K562 (cell line): ENCODE measurements at regions not wholly inside any gene's neighbourhood (a gene's known extent, or its start where the extent isn't known, plus 50 kb on each side); places are given as distances from the start of the nearest gene placed in this dataset.

Experiments
- ATAC-seq: fragments of 200-7000 bp; cut with Tn5 transposase; 3 replicates; pipeline ENCODE4 v1.9.1; 2020; ENCODE audit warnings: moderate library complexity
- BruUV-seq: library from RNA; stranded (reverse); fragments of 400-500 nt; replicated peaks from 2 replicates; lab custom pipeline; 2021; lab: Mats Ljungman, UMichigan
- CTCF ChIA-PET: fragments of 300-600 bp; formaldehyde crosslinking; extraction: SDS; loops from one replicate; lab custom pipeline; 2021; ENCODE audit warnings: low intra/inter-chr PET ratio; lab: Yijun Ruan, JAX
- POLR2A ChIA-PET: fragments of 300-600, 350-650 bp; sonication (Branson Sonifier 250); formaldehyde crosslinking; extraction: SDS; loops from one replicate; lab custom pipeline; 2021; ENCODE audit warnings: antibody characterized with exemption, inconsistent platforms; lab: Yijun Ruan, JAX
- DNase-seq, 4 experiments: peaks; one replicate each; pipeline versions ENCODE4 v3.0.0 to v3.0.0-alpha.2; 2011 to 2018; ENCODE audit warnings: low spot score in 3 of 4, mixed read lengths in 3 of 4; ENCODE audit errors: extremely low read depth in 1 of 4
- FAIRE-seq: peaks from 2 replicates; lab custom pipeline; 2011; peaks lifted over from hg19 to GRCh38; lab: Jason Lieb, UNC
- H2AFZ ChIP-seq: 2 replicates; pipeline ENCODE4 v1.6.0; 2011; ENCODE audit warnings: low read depth, low read length, control low read depth, inconsistent platforms
- H3K27ac ChIP-seq: fragments of 200-600 bp; 3 replicates; pipeline ENCODE4 v1.8.0; 2011; ENCODE audit warnings: low read depth, mild to moderate bottlenecking, control low read depth, inconsistent platforms, low read length, moderate library complexity, mixed read lengths; ENCODE audit errors: extremely low read depth
- H3K27me3 ChIP-seq, 2 experiments: fragments of 300-600 bp in 1 of 2; 2 replicates in 1 of 2; 3 replicates in 1 of 2; pipeline versions ENCODE4 v1.6.0 to v1.8.0; 2011; ENCODE audit warnings: inconsistent platforms in 2 of 2, low read length in 2 of 2, mild to moderate bottlenecking in 1 of 2, mixed read lengths in 1 of 2, moderate library complexity in 1 of 2; ENCODE audit not compliant: control insufficient read depth in 2 of 2, insufficient read depth in 2 of 2
- H3K36me3 ChIP-seq: fragments of 300-600 bp; 3 replicates; pipeline ENCODE4 v1.8.0; 2011; ENCODE audit warnings: mild to moderate bottlenecking, low read length, inconsistent platforms; ENCODE audit not compliant: control insufficient read depth, insufficient read depth
- H3K4me1 ChIP-seq, 2 experiments: fragments of 200-600 bp in 1 of 2; replicated peaks in 1 of 2; 2 replicates in 1 of 2; 3 replicates in 1 of 2; pipeline versions ENCODE4 v1.5.1 to v1.8.0; 2011; ENCODE audit warnings: inconsistent platforms in 2 of 2, low read length in 2 of 2, mild to moderate bottlenecking in 1 of 2, mixed read lengths in 1 of 2, moderate library complexity in 1 of 2; ENCODE audit not compliant: control insufficient read depth in 2 of 2, insufficient read depth in 2 of 2
- H3K4me2 ChIP-seq: 2 replicates; pipeline ENCODE4 v1.6.1; 2011; ENCODE audit warnings: low read length, control low read depth, inconsistent platforms, mixed read lengths; ENCODE audit not compliant: insufficient read depth
- H3K4me3 ChIP-seq: fragments of 200-600 bp; sonication (generic), shearing (Covaris generic); 2 replicates; pipeline ENCODE4 v1.5.1; 2016; ENCODE audit warnings: control low read depth, inconsistent platforms
- H3K79me2 ChIP-seq: fragments of 200-600 bp; 3 replicates; pipeline ENCODE4 v1.8.0; 2011; ENCODE audit warnings: low read length, inconsistent platforms; ENCODE audit not compliant: control insufficient read depth, insufficient read depth
- H3K9ac ChIP-seq, 2 experiments: 2 replicates each; pipeline versions ENCODE4 v1.6.0 to v1.6.1; 2011; ENCODE audit warnings: low read depth in 2 of 2, low read length in 2 of 2, control low read depth in 1 of 2, inconsistent platforms in 1 of 2, mild to moderate bottlenecking in 1 of 2, mixed read lengths in 1 of 2; ENCODE audit not compliant: insufficient read depth in 1 of 2
- H3K9me1 ChIP-seq: one replicate; pipeline ENCODE4 v1.6.0; 2011; ENCODE audit warnings: inconsistent platforms, mild to moderate bottlenecking, low read length, moderate library complexity; ENCODE audit not compliant: control insufficient read depth, insufficient read depth
- H3K9me3 ChIP-seq: replicated peaks from 2 replicates; pipeline ENCODE4 v1.5.1; 2011; ENCODE audit warnings: low read depth, low read length, inconsistent platforms; ENCODE audit not compliant: control insufficient read depth, insufficient read depth
- H4K20me1 ChIP-seq: replicated peaks from 2 replicates; pipeline ENCODE4 v1.6.1; 2011; ENCODE audit warnings: low read length, inconsistent platforms, mixed read lengths; ENCODE audit not compliant: control insufficient read depth, insufficient read depth
- BCLAF1 ChIP-seq, 2 experiments: fragments of 450-650 bp in 1 of 2; IDR thresholded peaks; 2 replicates each; pipeline ENCODE4 v1.6.1; 2011 to 2017; ENCODE audit warnings: low read depth in 2 of 2, antibody characterized with exemption in 1 of 2, borderline replicate concordance in 1 of 2, low read length in 1 of 2, mild to moderate bottlenecking in 1 of 2, mixed read lengths in 1 of 2; ENCODE audit not compliant: control insufficient read depth in 1 of 2
- E4F1 ChIP-seq: fragments of 250-450 bp; sonication (Bioruptor Pico); IDR thresholded peaks from 2 replicates; pipeline ENCODE4 v1.5.0; 2021; ENCODE audit warnings: mild to moderate bottlenecking, borderline replicate concordance
- HCFC1 ChIP-seq: IDR thresholded peaks from 2 replicates; pipeline ENCODE4 v1.6.1; 2012; ENCODE audit warnings: low read depth, low read length, improper control_type of control experiment
- HMGN3 ChIP-seq: IDR thresholded peaks from 2 replicates; pipeline ENCODE4 v1.6.1; 2011; ENCODE audit warnings: borderline replicate concordance, low read depth, mild to moderate bottlenecking, mixed read lengths, low read length; ENCODE audit not compliant: insufficient read length; ENCODE audit errors: extremely low read depth
- NR4A1 ChIP-seq, 2 experiments: fragments of 250-450 bp in 1 of 2; fragments of 450-650 bp in 1 of 2; sonication (Bioruptor Pico) in 1 of 2; IDR thresholded peaks; 2 replicates each; pipeline versions ENCODE4 v1.4.0 to v1.6.1; 2016 to 2020; ENCODE audit warnings: mild to moderate bottlenecking in 2 of 2, missing compliant biosample characterization in 1 of 2, missing genetic modification characterization in 1 of 2, moderate library complexity in 1 of 2
- RNF219 ChIP-seq: fragments of 250-450 bp; sonication (Bioruptor Pico); IDR thresholded peaks from 2 replicates; pipeline ENCODE4 v1.5.0; 2022; ENCODE audit warnings: mild to moderate bottlenecking
- SMAD2 ChIP-seq: fragments of 150-350 bp; IDR thresholded peaks from 2 replicates; pipeline ENCODE4 v1.6.1; 2014; ENCODE audit warnings: low read depth, mild to moderate bottlenecking, low read length
- SNRNP70 ChIP-seq: fragments of 200-400 bp; formaldehyde crosslinking; optimal IDR thresholded peaks from 2 replicates; pipeline ENCODE3; 2017; ENCODE audit warnings: low read depth, low read length
- VEZF1 ChIP-seq: fragments of 200-800 bp; sonication (Bioruptor generic); IDR thresholded peaks from 2 replicates; pipeline ENCODE4 v1.6.1; 2017; ENCODE audit warnings: missing genetic modification characterization, missing compliant biosample characterization
- WGBS: fragments of 100-300 bp; shearing (Covaris generic); methylation state at CpG from one replicate; pipeline ENCODE4 v1.1.6; 2016; ENCODE audit warnings: low coverage, mixed read lengths; ENCODE audit not compliant: insufficient coverage; ENCODE audit errors: missing lambda C conversion rate; 5-methylcytosine and 5-hydroxymethylcytosine counted together
- in situ Hi-C: fragments of 300-500 bp; cut with MboI; formaldehyde crosslinking; loops from 4 replicates; pipeline ENCODE4 v1.15.0; 2018; ENCODE audit warnings: inconsistent platforms, mixed read lengths
- intact Hi-C: fragments of 100-400 bp; cut with micrococcal nuclease; formaldehyde crosslinking; loops from 2 replicates; pipeline ENCODE4 v1.14.2; 2022

- Histone ChIP-seq H3K36me3 (no peaks in the 10 kb centered on the region), H3K4me2 (no peak overlapping the region), H2AFZ (no peak overlapping the region), H3K4me3 (no peak overlapping the region), H3K9me3 (no peaks in the 10 kb centered on the region), H3K79me2 (no peaks in the 10 kb centered on the region), H3K9ac (no peak overlapping the region), H4K20me1 (no peaks in the 10 kb centered on the region), H3K4me1 (no peaks in the 10 kb centered on the region), H3K27ac (no peak overlapping the region), H3K9me1 (no peaks in the 10 kb centered on the region), H3K27me3 (no peaks in the 10 kb centered on the region)
- no TSS peak for BruUV-seq
- ATAC-seq (no peak), DNase-seq (no peak), FAIRE-seq (no peak)
- ChIA-PET POLR2A (interaction anchor here (0.6 kb wide), 1 partner anchor 33 kb away, joined by 3 read pairs; no protein-coding TSS in a partner anchor), CTCF (no interaction called here)
- intact Hi-C loops = no loop called here
- whole genome bisulfite sequencing = 1% methylated on average over 3 of the region's 3 CpGs
- in situ Hi-C loops = no loop called here
- TF ChIP-seq HCFC1 (no peak), SNRNP70 (no peak), VEZF1 (no peak), SMAD2 (no peak), RNF219 (CRISPR knock-in tag) (no peak), BCLAF1 (IDR thresholded peaks at IDR 0.05; ENCODE audit: borderline replicate concordance in 1 of 2, control insufficient read depth in 1 of 2, low read depth in 2 of 2, low read length in 1 of 2) (no peak), HMGN3 (no peak), E4F1 (no peak), NR4A1 (CRISPR knock-in tag; IDR thresholded peaks at IDR 0.05) (no peak), NR4A1 (tag; IDR thresholded peaks at IDR 0.05) (no peak)
Measured at GRCh38 chr1:221527886-221528624, 213.8 kb downstream of the DUSP10 start.
